Liver (tissue), 3 donors: ENCODE measurements at regions not wholly inside any gene's neighbourhood (a gene's known extent, or its start where the extent isn't known, plus 50 kb on each side); places are given as distances from the start of the nearest gene placed in this dataset.
"Not testable (repeated sequence)": the region's sequence is repeated elsewhere in the genome, so short reads cannot be mapped to it uniquely, and the experiment has no call there.

ENCODE experiments used
- CTCF ChIP-seq: fragments of 150-350 bp; IDR thresholded peaks from 2 replicates; pipeline ENCODE4 v1.5.1; 2017; ENCODE audit warnings: improper control_type of control experiment, low read depth, low read length; ENCODE audit not compliant: missing input control
- EGR1 ChIP-seq, 2 donors: IDR thresholded peaks; 2 replicates each; pipeline ENCODE4 v1.6.1; 2016 to 2018; ENCODE audit warnings: antibody characterized with exemption in 2 of 2, low read depth in 2 of 2
- FOXA1 ChIP-seq: IDR thresholded peaks from 2 replicates; pipeline ENCODE4 v1.6.1; 2016; ENCODE audit warnings: antibody characterized with exemption
- GABPA ChIP-seq, 2 donors: IDR thresholded peaks in 1 of 2; conservative IDR thresholded peaks in 1 of 2; 2 replicates each; pipeline ENCODE4 v1.6.1; 2016; ENCODE audit warnings: antibody characterized with exemption in 2 of 2, mild to moderate bottlenecking in 1 of 2, moderate library complexity in 1 of 2
- JUND ChIP-seq, 2 donors: IDR thresholded peaks; 2 replicates each; pipeline ENCODE4 v1.6.1; 2016; ENCODE audit warnings: antibody characterized with exemption in 2 of 2
- RAD21 ChIP-seq, 2 donors: IDR thresholded peaks; 2 replicates each; pipeline ENCODE4 v1.6.1; 2016; ENCODE audit warnings: antibody characterized with exemption in 2 of 2, mild to moderate bottlenecking in 2 of 2
- RXRA ChIP-seq, 2 donors: IDR thresholded peaks; 2 replicates each; pipeline ENCODE4 v1.6.1; 2017 to 2018; ENCODE audit warnings: antibody characterized with exemption in 2 of 2, mild to moderate bottlenecking in 1 of 2
- SP1 ChIP-seq: IDR thresholded peaks from 2 replicates; pipeline ENCODE4 v1.6.1; 2018; ENCODE audit warnings: antibody characterized with exemption, mild to moderate bottlenecking
- TAF1 ChIP-seq: conservative IDR thresholded peaks from 2 replicates; pipeline ENCODE4 v1.6.1; 2016; ENCODE audit warnings: antibody characterized with exemption, mild to moderate bottlenecking
- ZBTB33 ChIP-seq: IDR thresholded peaks from 2 replicates; pipeline ENCODE4 v1.6.1; 2016; ENCODE audit warnings: antibody characterized with exemption
- TF ChIP-seq, protein P1 (sequence below): IDR thresholded peaks from 2 replicates; pipeline ENCODE4 v1.6.1; 2016; ENCODE audit warnings: antibody characterized with exemption, mild to moderate bottlenecking
- TF ChIP-seq, protein P2 (sequence below): IDR thresholded peaks from 2 replicates; pipeline ENCODE4 v1.6.1; 2016; ENCODE audit warnings: antibody characterized with exemption
- donor health status: healthy.
- donor health status: healthy.

DNA sequence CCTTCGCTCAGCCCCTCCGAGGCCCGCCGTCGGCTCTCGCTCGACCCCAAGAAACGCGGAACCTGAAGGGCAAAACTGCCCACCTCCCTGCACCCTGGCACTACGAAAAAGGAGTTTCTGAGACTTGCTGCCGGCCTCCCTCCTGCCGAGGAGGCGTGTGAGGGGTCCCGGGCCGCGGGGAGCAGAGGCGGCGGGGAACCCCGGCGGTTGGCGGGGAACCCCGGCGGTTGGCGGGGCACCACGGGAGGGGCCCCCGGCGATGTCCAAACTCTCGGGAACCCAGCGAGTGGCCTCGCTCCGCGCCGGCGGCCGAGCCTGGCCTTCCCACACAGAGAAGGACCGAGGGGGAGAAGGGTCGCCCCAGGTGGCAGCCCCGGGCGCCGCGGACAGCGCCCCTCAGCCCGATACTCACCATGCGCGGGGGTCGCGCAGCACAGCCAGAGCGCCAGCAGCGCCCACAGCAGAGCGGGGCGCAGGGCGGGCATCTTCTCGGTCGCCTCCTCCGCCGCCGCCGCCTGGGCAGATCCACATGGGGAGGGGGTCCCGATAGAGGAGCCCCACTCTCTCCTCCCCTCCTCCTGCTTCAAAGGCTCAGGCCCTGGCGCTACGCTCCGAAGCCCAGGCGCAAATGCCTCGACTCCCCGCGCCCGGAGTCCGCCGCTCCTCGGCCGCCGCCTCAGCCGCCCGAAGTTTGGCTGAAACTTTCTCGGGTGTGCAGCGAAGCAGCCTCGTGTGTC, 69.4 kb upstream of the NUDT4B start:
- TF ChIP-seq CTCF; TAF1; RAD21 (IDR thresholded peaks at IDR 0.05); SP1; FOXA1; GABPA (IDR thresholded peaks at IDR 0.05 in 1 of 2, conservative IDR thresholded peaks at IDR 0.05 in 1 of 2); RXRA (IDR thresholded peaks at IDR 0.05); JUND (IDR thresholded peaks at IDR 0.05); ZBTB33; EGR1 (IDR thresholded peaks at IDR 0.05; ENCODE audit: low read depth in 2 of 2): not testable (repeated sequence)
- TF ChIP-seq, protein P1, sequence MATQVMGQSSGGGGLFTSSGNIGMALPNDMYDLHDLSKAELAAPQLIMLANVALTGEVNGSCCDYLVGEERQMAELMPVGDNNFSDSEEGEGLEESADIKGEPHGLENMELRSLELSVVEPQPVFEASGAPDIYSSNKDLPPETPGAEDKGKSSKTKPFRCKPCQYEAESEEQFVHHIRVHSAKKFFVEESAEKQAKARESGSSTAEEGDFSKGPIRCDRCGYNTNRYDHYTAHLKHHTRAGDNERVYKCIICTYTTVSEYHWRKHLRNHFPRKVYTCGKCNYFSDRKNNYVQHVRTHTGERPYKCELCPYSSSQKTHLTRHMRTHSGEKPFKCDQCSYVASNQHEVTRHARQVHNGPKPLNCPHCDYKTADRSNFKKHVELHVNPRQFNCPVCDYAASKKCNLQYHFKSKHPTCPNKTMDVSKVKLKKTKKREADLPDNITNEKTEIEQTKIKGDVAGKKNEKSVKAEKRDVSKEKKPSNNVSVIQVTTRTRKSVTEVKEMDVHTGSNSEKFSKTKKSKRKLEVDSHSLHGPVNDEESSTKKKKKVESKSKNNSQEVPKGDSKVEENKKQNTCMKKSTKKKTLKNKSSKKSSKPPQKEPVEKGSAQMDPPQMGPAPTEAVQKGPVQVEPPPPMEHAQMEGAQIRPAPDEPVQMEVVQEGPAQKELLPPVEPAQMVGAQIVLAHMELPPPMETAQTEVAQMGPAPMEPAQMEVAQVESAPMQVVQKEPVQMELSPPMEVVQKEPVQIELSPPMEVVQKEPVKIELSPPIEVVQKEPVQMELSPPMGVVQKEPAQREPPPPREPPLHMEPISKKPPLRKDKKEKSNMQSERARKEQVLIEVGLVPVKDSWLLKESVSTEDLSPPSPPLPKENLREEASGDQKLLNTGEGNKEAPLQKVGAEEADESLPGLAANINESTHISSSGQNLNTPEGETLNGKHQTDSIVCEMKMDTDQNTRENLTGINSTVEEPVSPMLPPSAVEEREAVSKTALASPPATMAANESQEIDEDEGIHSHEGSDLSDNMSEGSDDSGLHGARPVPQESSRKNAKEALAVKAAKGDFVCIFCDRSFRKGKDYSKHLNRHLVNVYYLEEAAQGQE = not testable (repeated sequence)
- TF ChIP-seq, protein P2, sequence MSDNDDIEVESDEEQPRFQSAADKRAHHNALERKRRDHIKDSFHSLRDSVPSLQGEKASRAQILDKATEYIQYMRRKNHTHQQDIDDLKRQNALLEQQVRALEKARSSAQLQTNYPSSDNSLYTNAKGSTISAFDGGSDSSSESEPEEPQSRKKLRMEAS = not testable (repeated sequence)
